Transverse colon (tissue), 4 donors: ENCODE measurements at regions not wholly inside any gene's neighbourhood (a gene's known extent, or its start where the extent isn't known, plus 50 kb on each side); places are given as distances from the start of the nearest gene placed in this dataset.

Source experiments
- POLR2A ChIP-seq: fragments of 450-650 bp; IDR thresholded peaks from one replicate; pipeline ENCODE4 v1.6.1; 2016; ENCODE audit warnings: antibody characterized with exemption, mild to moderate bottlenecking, moderate library complexity
- POLR2AphosphoS5 ChIP-seq, 3 donors: sonication (generic); formaldehyde crosslinking; IDR thresholded peaks; one replicate each; pipeline ENCODE4 v1.6.1; 2016; ENCODE audit warnings: antibody characterized with exemption in 3 of 3
- TF ChIP-seq, protein P1 (sequence below), 5 experiments: fragments of 200-600 bp in 3 of 5; fragments of 450-650 bp in 2 of 5; sonication (generic) in 3 of 5; IDR thresholded peaks; 1 replicate in 2 of 5; 2 replicates in 3 of 5; pipeline ENCODE4 v1.5.1; 2016 to 2017; ENCODE audit warnings: antibody characterized with exemption in 5 of 5, inconsistent platforms in 3 of 5, mild to moderate bottlenecking in 2 of 5, moderate library complexity in 1 of 5

DNA sequence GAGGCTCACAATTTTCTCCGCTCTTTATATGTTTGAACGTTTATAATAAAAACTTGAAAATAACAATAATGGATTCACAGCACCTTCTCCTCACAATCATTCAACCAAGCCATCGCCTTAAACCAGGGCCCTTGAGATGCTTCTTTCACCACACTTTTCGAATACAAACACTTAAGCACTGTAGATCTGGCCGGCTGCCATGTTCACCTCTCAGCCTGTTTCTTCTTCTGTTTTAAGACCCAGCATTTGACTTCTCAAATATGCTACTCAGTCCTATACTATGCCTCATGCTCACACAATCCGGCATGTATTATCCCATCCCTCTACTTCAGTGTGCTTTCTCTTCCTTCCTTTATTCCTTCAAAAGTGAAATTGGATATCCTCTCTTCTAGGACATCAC, 280.6 kb downstream of the TFEC start:
- TF ChIP-seq, protein P1, sequence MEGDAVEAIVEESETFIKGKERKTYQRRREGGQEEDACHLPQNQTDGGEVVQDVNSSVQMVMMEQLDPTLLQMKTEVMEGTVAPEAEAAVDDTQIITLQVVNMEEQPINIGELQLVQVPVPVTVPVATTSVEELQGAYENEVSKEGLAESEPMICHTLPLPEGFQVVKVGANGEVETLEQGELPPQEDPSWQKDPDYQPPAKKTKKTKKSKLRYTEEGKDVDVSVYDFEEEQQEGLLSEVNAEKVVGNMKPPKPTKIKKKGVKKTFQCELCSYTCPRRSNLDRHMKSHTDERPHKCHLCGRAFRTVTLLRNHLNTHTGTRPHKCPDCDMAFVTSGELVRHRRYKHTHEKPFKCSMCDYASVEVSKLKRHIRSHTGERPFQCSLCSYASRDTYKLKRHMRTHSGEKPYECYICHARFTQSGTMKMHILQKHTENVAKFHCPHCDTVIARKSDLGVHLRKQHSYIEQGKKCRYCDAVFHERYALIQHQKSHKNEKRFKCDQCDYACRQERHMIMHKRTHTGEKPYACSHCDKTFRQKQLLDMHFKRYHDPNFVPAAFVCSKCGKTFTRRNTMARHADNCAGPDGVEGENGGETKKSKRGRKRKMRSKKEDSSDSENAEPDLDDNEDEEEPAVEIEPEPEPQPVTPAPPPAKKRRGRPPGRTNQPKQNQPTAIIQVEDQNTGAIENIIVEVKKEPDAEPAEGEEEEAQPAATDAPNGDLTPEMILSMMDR (IDR thresholded peaks at IDR 0.05) = no peak
- TF ChIP-seq POLR2AphosphoS5 (IDR thresholded peaks at IDR 0.05) = no peak
- TF ChIP-seq POLR2A = no peak
